ENCODE measurements at regions not wholly inside any gene's neighbourhood (a gene's known extent, or its start where the extent isn't known, plus 50 kb on each side); places are given as distances from the start of the nearest gene placed in this dataset.

DNA sequence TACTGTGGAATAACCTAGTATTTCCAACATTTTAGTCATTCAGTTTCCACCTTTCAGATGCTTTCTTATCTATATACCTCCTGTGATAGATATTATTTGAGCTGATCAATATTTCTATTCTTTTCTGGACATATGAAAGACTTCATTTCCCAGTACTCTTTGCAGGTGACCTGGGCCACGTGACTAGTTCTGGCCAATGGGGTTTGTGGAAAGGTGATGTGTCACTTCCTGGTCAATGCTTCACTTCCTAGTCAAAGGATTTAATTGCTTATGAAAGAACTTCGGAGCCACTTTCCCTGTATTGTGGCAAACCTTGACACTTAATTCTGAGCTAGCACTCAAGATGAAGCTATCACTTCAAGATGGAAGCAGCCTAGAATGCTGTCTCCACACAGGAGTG lies 248.9 kb upstream of the FOXF1 start:
- TF ChIP-seq, protein P1, sequence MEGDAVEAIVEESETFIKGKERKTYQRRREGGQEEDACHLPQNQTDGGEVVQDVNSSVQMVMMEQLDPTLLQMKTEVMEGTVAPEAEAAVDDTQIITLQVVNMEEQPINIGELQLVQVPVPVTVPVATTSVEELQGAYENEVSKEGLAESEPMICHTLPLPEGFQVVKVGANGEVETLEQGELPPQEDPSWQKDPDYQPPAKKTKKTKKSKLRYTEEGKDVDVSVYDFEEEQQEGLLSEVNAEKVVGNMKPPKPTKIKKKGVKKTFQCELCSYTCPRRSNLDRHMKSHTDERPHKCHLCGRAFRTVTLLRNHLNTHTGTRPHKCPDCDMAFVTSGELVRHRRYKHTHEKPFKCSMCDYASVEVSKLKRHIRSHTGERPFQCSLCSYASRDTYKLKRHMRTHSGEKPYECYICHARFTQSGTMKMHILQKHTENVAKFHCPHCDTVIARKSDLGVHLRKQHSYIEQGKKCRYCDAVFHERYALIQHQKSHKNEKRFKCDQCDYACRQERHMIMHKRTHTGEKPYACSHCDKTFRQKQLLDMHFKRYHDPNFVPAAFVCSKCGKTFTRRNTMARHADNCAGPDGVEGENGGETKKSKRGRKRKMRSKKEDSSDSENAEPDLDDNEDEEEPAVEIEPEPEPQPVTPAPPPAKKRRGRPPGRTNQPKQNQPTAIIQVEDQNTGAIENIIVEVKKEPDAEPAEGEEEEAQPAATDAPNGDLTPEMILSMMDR (conservative IDR thresholded peaks at IDR 0.05) = no peak
- TF ChIP-seq ZFX (IDR thresholded peaks at IDR 0.05) = no peak

Measured in C4-2B (cell line).